ENCODE measurements at regions not wholly inside any gene's neighbourhood (a gene's known extent, or its start where the extent isn't known, plus 50 kb on each side); places are given as distances from the start of the nearest gene placed in this dataset.
"Not testable (repeated sequence)": the region's sequence is repeated elsewhere in the genome, so short reads cannot be mapped to it uniquely, and the experiment has no call there.

GRCh38 chr12:124379938-124380754 lies 85.3 kb downstream of the RFLNA start:
- DNase-seq: no peak

GRCh38 chr12:124379379-124379937 lies 84.6 kb downstream of the RFLNA start:
- no peak for DNase-seq

- no peak for DNase-seq
Measured at GRCh38 chr12:124378926-124379325, 84.0 kb downstream of the RFLNA start.

- DNase-seq: no peak
Measured at GRCh38 chr12:124377981-124378509, 83.2 kb downstream of the RFLNA start.

- no peak for DNase-seq
Measured at GRCh38 chr12:124376435-124376834, 81.5 kb downstream of the RFLNA start.

GRCh38 chr12:124375789-124376175 lies 80.9 kb downstream of the RFLNA start:
- DNase-seq: no peak

GRCh38 chr12:124375141-124375788 lies 80.4 kb downstream of the RFLNA start:
- DNase-seq: no peak

- DNase-seq: no peak
Measured at GRCh38 chr12:124374567-124374966, 79.7 kb downstream of the RFLNA start.

GRCh38 chr12:124374147-124374546 lies 79.3 kb downstream of the RFLNA start:
- DNase-seq: no peak

GRCh38 chr12:124373701-124374100 lies 78.8 kb downstream of the RFLNA start:
- DNase-seq: not testable (repeated sequence)

GRCh38 chr12:124372831-124373230 lies 77.9 kb downstream of the RFLNA start:
- DNase-seq: no peak

- no peak for DNase-seq
Measured at GRCh38 chr12:124371970-124372555, 77.2 kb downstream of the RFLNA start.

- DNase-seq: no peak
Measured at GRCh38 chr12:124371366-124371765, 76.5 kb downstream of the RFLNA start.

GRCh38 chr12:124370851-124371250 lies 76.0 kb downstream of the RFLNA start:
- DNase-seq: no peak

GRCh38 chr12:124370384-124370783 lies 75.5 kb downstream of the RFLNA start:
- DNase-seq: no peak

GRCh38 chr12:124369827-124370378 lies 75.0 kb downstream of the RFLNA start:
- DNase-seq: no peak

GRCh38 chr12:124369055-124369826 lies 74.3 kb downstream of the RFLNA start:
- DNase-seq: no peak

GRCh38 chr12:124368421-124369032 lies 73.6 kb downstream of the RFLNA start:
- no peak for DNase-seq

GRCh38 chr12:124365726-124366430 lies 71.0 kb downstream of the RFLNA start:
- no peak for DNase-seq

All from NCI-H2227 treated with DMSO at 0.1 percent for 48 hours (cell line).